ENCODE measurements at regions not wholly inside any gene's neighbourhood (a gene's known extent, or its start where the extent isn't known, plus 50 kb on each side); places are given as distances from the start of the nearest gene placed in this dataset.

DNA sequence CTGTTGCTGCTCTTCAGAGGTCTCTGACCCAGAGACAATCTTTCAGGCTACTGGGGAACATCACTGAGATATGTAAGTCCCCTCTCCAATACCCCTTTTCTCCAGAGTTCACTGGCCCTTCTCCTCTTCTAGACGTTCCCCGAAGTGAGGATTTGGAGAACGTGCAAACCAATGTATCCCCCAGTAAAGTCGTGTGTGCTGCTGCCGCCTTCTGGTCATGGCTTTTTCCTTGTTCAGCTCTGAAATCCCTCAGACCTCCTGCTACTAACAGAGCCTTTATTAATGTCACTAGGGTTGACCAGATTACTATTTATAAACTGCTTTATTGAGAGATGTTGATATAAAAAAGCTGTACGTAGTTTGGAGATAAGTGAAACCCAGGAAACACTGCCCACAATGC lies 1028.6 kb downstream of the CDH9 start:
- dilution Hi-C loops (cut with HindIII; ENCODE audit: low sequenced_read_pairs, unreplicated experiment) (no loop called here), intact Hi-C loops (cut with micrococcal nuclease) (no loop called here), in situ Hi-C loops (cut with MboI; ENCODE audit: low sequenced_read_pairs) (no loop called here)
- ChIA-PET POLR2A (ENCODE audit: unreplicated experiment) (no interaction called here), CTCF (no interaction called here)
- Histone ChIP-seq H3K4me2 (ENCODE audit: low read depth, low read length) (no peak overlapping the region), H3K4me1 (ENCODE audit: control insufficient read depth, insufficient read depth, low read length) (no peaks in the 10 kb centered on the region), H2BK15ac (ENCODE audit: low read depth, low read length) (no peak overlapping the region), H2BK5ac (ENCODE audit: low read depth, low read length, poor library complexity, severe bottlenecking) (no peak overlapping the region), H3K56ac (ENCODE audit: extremely low read depth, insufficient read depth, low read length) (no peak overlapping the region), H3K79me1 (ENCODE audit: low read depth in 1 of 2, low read length in 2 of 2) (no peaks in the 10 kb centered on the region), H4K20me1 (ENCODE audit: insufficient read depth, low read length) (no peaks in the 10 kb centered on the region), H4K91ac (ENCODE audit: insufficient read depth, low read depth, low read length) (no peak overlapping the region), H3K23ac (ENCODE audit: low read depth, low read length) (no peak overlapping the region), H2AFZ (replicated peaks; ENCODE audit: low read length, poor library complexity) (no peak overlapping the region), H2AK5ac (ENCODE audit: low read depth, low read length) (no peak overlapping the region), H3K9me1 (ENCODE audit: insufficient read depth, low read length) (no peaks in the 10 kb centered on the region), H3K4ac (ENCODE audit: low read depth, low read length) (no peak overlapping the region), H2BK20ac (ENCODE audit: low read depth, low read length) (no peak overlapping the region), H4K5ac (ENCODE audit: low read depth, low read length) (no peak overlapping the region), H3K14ac (replicated peaks; ENCODE audit: low read depth, low read length) (no peak overlapping the region), H3K9ac (ENCODE audit: low read depth, low read length) (no peak overlapping the region), H3K4me3 (ENCODE audit: insufficient read depth, low read depth, low read length) (no peak overlapping the region), H3K36me3 (ENCODE audit: control insufficient read depth, insufficient read depth, low read length) (no peaks in the 10 kb centered on the region), H2BK120ac (ENCODE audit: low read depth, low read length) (no peak overlapping the region), H3K27me3 (ENCODE audit: control insufficient read depth, insufficient read depth, low read length) (no peaks in the 10 kb centered on the region), H3K9me3 (ENCODE audit: control insufficient read depth, insufficient read depth, low read length) (0 out of 2 replicates have a peak, but pooled peaks cover 2% of the 10 kb centered on the region), H3K18ac (ENCODE audit: low read depth, low read length) (no peak overlapping the region), H2AK9ac (replicated peaks; ENCODE audit: low read depth, low read length, poor library complexity) (no peak overlapping the region), H3K27ac (ENCODE audit: insufficient read depth, low read length) (no peak overlapping the region), H4K8ac (ENCODE audit: low read depth in 2 of 2, low read length in 2 of 2) (no peak overlapping the region)
- no TSS peak for BruUV-seq (replicated peaks)
- ATAC-seq (ENCODE audit: low read depth) (no peak), DNase-seq (no peak)
- WGBS, 2 experiments (ENCODE audit: extremely low coverage in 2 of 2, insufficient read length in 1 of 2) = 0% methylated on average over 3 of the region's 6 CpGs; no CpG with 5 or more reads in 1 of the 2 experiments
- no peak for TF ChIP-seq FOS (IDR thresholded peaks at IDR 0.05; ENCODE audit: low read depth, low read length)
- TF ChIP-seq, protein P1, sequence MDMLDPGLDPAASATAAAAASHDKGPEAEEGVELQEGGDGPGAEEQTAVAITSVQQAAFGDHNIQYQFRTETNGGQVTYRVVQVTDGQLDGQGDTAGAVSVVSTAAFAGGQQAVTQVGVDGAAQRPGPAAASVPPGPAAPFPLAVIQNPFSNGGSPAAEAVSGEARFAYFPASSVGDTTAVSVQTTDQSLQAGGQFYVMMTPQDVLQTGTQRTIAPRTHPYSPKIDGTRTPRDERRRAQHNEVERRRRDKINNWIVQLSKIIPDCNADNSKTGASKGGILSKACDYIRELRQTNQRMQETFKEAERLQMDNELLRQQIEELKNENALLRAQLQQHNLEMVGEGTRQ (IDR thresholded peaks at IDR 0.05; ENCODE audit: low read depth, low read length) = no peak
- TF ChIP-seq RAD21 (IDR thresholded peaks at IDR 0.05; ENCODE audit: low read length) = no peak
- TF ChIP-seq MXI1 (IDR thresholded peaks at IDR 0.05; ENCODE audit: borderline replicate concordance, low read depth, low read length) = no peak
- no peak for TF ChIP-seq MAFK (IDR thresholded peaks at IDR 0.05; ENCODE audit: low read depth, low read length)
- TF ChIP-seq, protein P2, sequence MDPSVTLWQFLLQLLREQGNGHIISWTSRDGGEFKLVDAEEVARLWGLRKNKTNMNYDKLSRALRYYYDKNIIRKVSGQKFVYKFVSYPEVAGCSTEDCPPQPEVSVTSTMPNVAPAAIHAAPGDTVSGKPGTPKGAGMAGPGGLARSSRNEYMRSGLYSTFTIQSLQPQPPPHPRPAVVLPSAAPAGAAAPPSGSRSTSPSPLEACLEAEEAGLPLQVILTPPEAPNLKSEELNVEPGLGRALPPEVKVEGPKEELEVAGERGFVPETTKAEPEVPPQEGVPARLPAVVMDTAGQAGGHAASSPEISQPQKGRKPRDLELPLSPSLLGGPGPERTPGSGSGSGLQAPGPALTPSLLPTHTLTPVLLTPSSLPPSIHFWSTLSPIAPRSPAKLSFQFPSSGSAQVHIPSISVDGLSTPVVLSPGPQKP (IDR thresholded peaks at IDR 0.05; ENCODE audit: borderline replicate concordance, low read depth, low read length) = no peak
- TF ChIP-seq POLR2A (IDR thresholded peaks at IDR 0.05; ENCODE audit: low read depth, low read length) = no peak
- no peak for TF ChIP-seq RCOR1 (IDR thresholded peaks at IDR 0.05; ENCODE audit: insufficient replicate concordance, low read length)

All from IMR-90 (cell line).